ENCODE measurements at regions not wholly inside any gene's neighbourhood (a gene's known extent, or its start where the extent isn't known, plus 50 kb on each side); places are given as distances from the start of the nearest gene placed in this dataset.
"Not testable (repeated sequence)": the region's sequence is repeated elsewhere in the genome, so short reads cannot be mapped to it uniquely, and the experiment has no call there.

DNA sequence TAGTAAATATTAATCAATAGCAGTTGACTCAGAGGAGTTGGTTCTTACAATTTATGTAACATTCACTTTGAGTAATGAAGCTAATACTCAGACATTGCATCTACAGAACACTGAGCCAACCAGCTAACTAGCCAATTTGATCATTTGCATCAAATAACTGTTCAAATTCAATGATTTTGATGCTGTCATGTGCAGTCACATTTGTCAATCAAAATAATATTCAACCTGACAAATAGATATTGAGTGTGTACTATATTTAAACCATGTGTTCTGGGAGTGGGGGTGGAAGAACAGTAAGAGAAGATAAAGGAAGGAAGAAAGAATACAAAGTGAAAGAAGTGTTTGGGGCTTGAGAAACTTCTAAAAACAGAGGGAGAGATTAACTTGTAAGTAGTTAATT, 277.2 kb upstream of the ARHGEF26 start:
- Mint-ChIP-seq H3K4me1 (no peaks in the 10 kb centered on the region), H3K27ac (no peak overlapping the region), H3K27me3 (no peaks in the 10 kb centered on the region), H3K36me3 (no peaks in the 10 kb centered on the region), H3K9me3 (peaks cover 7% of the 10 kb centered on the region), H3K4me3 (no peak overlapping the region)
- no peak for ATAC-seq

DNA sequence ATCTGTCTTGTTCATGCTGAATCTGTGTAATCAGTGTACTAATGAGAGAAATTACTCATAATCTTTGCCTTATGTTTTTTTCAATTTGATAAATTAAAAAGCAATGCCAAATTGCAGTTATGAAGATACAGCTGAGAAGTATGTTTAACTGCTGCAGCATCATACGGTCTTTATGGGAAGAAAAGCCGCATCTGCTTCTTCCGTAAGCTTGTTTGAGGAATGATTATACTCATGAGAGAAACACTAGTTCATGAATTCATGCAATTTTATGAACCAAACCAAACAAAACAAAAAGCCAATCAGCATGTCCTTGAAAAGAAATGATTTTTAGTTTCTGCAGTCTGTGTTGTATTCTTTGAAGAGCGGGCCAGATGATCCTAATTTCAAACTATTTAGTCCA, 275.9 kb upstream of the ARHGEF26 start:
- H3K27me3 Mint-ChIP-seq, result no peaks in the 10 kb centered on the region
- no peak overlapping the region for H3K27ac Mint-ChIP-seq
- H3K4me3 Mint-ChIP-seq, result no peak overlapping the region
- no peaks in the 10 kb centered on the region for H3K4me1 Mint-ChIP-seq
- peaks cover 7% of the 10 kb centered on the region for H3K9me3 Mint-ChIP-seq
- ATAC-seq, result no peak
- H3K36me3 Mint-ChIP-seq, result no peaks in the 10 kb centered on the region

- no peak overlapping the region for H3K4me3 Mint-ChIP-seq
- no peaks in the 10 kb centered on the region for H3K4me1 Mint-ChIP-seq
- H3K27me3 Mint-ChIP-seq, result no peaks in the 10 kb centered on the region
- H3K27ac Mint-ChIP-seq, result no peak overlapping the region
- no peaks in the 10 kb centered on the region for H3K9me3 Mint-ChIP-seq
- no peaks in the 10 kb centered on the region for H3K36me3 Mint-ChIP-seq
- no peak for ATAC-seq
These were observed 272.5 kb upstream of the ARHGEF26 start for GRCh38 chr3:153848702-153849101.

- no peak for ATAC-seq
- no peak overlapping the region for H3K27ac Mint-ChIP-seq
- H3K9me3 Mint-ChIP-seq, result no peaks in the 10 kb centered on the region
- H3K4me1 Mint-ChIP-seq, result no peaks in the 10 kb centered on the region
- no peak overlapping the region for H3K4me3 Mint-ChIP-seq
- H3K27me3 Mint-ChIP-seq, result no peaks in the 10 kb centered on the region
- no peaks in the 10 kb centered on the region for H3K36me3 Mint-ChIP-seq
These were observed 268.8 kb upstream of the ARHGEF26 start for GRCh38 chr3:153852355-153852754.

GRCh38 chr3:153853163-153853562, 268.0 kb upstream of the ARHGEF26 start:
- Mint-ChIP-seq H3K4me3 (no peak overlapping the region), H3K9me3 (no peaks in the 10 kb centered on the region), H3K36me3 (no peaks in the 10 kb centered on the region), H3K4me1 (no peaks in the 10 kb centered on the region), H3K27ac (no peak overlapping the region), H3K27me3 (no peaks in the 10 kb centered on the region)
- no peak for ATAC-seq

GRCh38 chr3:153855772-153856171, 265.4 kb upstream of the ARHGEF26 start:
- H3K27me3 Mint-ChIP-seq, result no peaks in the 10 kb centered on the region
- no peak overlapping the region for H3K4me3 Mint-ChIP-seq
- H3K36me3 Mint-ChIP-seq, result no peaks in the 10 kb centered on the region
- no peaks in the 10 kb centered on the region for H3K4me1 Mint-ChIP-seq
- ATAC-seq, result peak; percentile 34
- no peaks in the 10 kb centered on the region for H3K9me3 Mint-ChIP-seq
- H3K27ac Mint-ChIP-seq, result no peak overlapping the region

DNA sequence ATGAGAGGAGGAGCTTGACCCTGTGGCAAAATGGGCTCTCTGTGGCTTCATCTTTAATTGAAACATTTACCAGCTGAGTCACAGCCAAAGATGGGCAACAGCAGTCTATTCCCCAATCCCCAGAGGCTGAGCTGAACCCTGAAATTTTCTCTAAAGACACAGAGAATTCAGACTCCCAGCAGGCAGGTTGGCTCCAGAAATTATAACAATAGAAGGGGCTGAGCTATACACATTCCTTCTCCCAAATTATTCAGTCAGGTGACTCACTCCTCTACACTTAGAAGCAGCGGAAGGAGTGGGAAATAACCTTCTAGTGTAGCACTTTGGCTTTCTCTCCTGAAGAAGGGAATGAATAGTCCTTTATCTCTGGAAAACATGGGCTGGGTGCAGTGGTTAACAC, 264.3 kb upstream of the ARHGEF26 start:
- ATAC-seq, result no peak
- Mint-ChIP-seq H3K9me3 (no peaks in the 10 kb centered on the region), H3K4me3 (no peak overlapping the region), H3K27me3 (no peaks in the 10 kb centered on the region), H3K4me1 (no peaks in the 10 kb centered on the region), H3K27ac (no peak overlapping the region), H3K36me3 (no peaks in the 10 kb centered on the region)

- ATAC-seq, result peak; percentile 51
- no peak overlapping the region for H3K4me3 Mint-ChIP-seq
- H3K27me3 Mint-ChIP-seq, result no peaks in the 10 kb centered on the region
- no peak overlapping the region for H3K27ac Mint-ChIP-seq
- no peaks in the 10 kb centered on the region for H3K4me1 Mint-ChIP-seq
- H3K36me3 Mint-ChIP-seq, result no peaks in the 10 kb centered on the region
- H3K9me3 Mint-ChIP-seq, result no peaks in the 10 kb centered on the region
These were observed 256.4 kb upstream of the ARHGEF26 start for GRCh38 chr3:153864793-153865192.

DNA sequence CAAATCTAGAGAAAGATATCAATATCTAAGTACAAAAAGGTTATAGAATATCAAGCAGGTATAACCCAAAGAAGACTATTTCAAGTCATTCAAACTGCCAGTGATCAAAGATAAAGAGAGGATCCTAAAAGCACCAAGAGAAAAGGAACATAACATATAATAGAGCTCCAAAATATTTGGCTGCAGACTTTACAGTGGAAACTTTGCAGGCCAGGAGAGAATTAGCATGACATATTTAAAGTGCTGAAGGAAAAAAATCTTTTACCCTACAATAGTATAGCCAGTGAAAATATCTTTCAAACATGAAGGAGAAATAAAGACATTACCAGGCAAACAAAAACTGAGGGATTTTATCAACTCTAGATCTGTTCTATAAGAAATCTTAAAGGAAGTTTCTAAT, 254.3 kb upstream of the ARHGEF26 start:
- H3K27ac Mint-ChIP-seq, result no peak overlapping the region
- no peak for ATAC-seq
- no peaks in the 10 kb centered on the region for H3K27me3 Mint-ChIP-seq
- no peaks in the 10 kb centered on the region for H3K36me3 Mint-ChIP-seq
- H3K4me1 Mint-ChIP-seq, result no peaks in the 10 kb centered on the region
- no peaks in the 10 kb centered on the region for H3K9me3 Mint-ChIP-seq
- no peak overlapping the region for H3K4me3 Mint-ChIP-seq

- not testable (repeated sequence) for H3K27me3 Mint-ChIP-seq, ATAC-seq, H3K27ac Mint-ChIP-seq, H3K4me1 Mint-ChIP-seq, H3K4me3 Mint-ChIP-seq, H3K36me3 Mint-ChIP-seq, H3K9me3 Mint-ChIP-seq
These were observed 246.8 kb upstream of the ARHGEF26 start for GRCh38 chr3:153874348-153874747.

- Mint-ChIP-seq H3K27me3 (no peaks in the 10 kb centered on the region), H3K27ac (no peak overlapping the region), H3K4me3 (no peak overlapping the region), H3K4me1 (no peaks in the 10 kb centered on the region), H3K36me3 (no peaks in the 10 kb centered on the region), H3K9me3 (peaks cover 2% of the 10 kb centered on the region)
- ATAC-seq, result no peak
These were observed 240.7 kb upstream of the ARHGEF26 start for GRCh38 chr3:153880493-153880892.

- ATAC-seq, result no peak
- H3K36me3 Mint-ChIP-seq, result no peaks in the 10 kb centered on the region
- H3K9me3 Mint-ChIP-seq, result no peaks in the 10 kb centered on the region
- no peaks in the 10 kb centered on the region for H3K27me3 Mint-ChIP-seq
- no peak overlapping the region for H3K4me3 Mint-ChIP-seq
- no peaks in the 10 kb centered on the region for H3K4me1 Mint-ChIP-seq
- H3K27ac Mint-ChIP-seq, result no peak overlapping the region
These were observed 240.0 kb upstream of the ARHGEF26 start for GRCh38 chr3:153881201-153881600.

GRCh38 chr3:153885359-153885758, 235.8 kb upstream of the ARHGEF26 start:
- no peak overlapping the region for H3K27ac Mint-ChIP-seq
- no peak for ATAC-seq
- no peaks in the 10 kb centered on the region for H3K4me1 Mint-ChIP-seq
- H3K36me3 Mint-ChIP-seq, result no peaks in the 10 kb centered on the region
- no peak overlapping the region for H3K4me3 Mint-ChIP-seq
- no peaks in the 10 kb centered on the region for H3K27me3 Mint-ChIP-seq
- H3K9me3 Mint-ChIP-seq, result no peaks in the 10 kb centered on the region

DNA sequence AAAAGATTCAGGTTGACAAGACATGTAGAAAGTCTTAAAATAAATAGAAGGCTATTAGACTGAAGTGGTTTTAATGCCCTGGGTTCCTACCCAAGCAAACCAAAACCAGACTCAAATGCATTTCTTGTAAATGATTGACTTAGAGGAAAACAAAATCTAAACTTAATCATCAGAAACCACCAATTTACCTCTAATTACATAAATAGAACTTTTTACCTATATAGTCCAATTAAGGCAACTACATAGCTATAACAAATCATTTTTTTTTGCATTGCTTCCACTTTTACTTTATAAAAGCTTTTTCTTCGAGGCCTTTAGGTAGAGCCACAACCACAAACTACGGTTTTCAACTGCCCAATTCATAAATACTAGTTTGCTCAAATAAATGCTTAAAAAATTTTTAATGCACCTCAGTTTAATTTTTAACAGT, 231.3 kb upstream of the ARHGEF26 start:
- Mint-ChIP-seq H3K4me1 (no peaks in the 10 kb centered on the region), H3K4me3 (no peak overlapping the region), H3K27me3 (no peaks in the 10 kb centered on the region), H3K27ac (no peak overlapping the region), H3K9me3 (no peaks in the 10 kb centered on the region), H3K36me3 (no peaks in the 10 kb centered on the region)
- ATAC-seq, result no peak

- Mint-ChIP-seq H3K4me1 (no peaks in the 10 kb centered on the region), H3K27ac (no peak overlapping the region), H3K27me3 (no peaks in the 10 kb centered on the region), H3K4me3 (no peak overlapping the region), H3K36me3 (no peaks in the 10 kb centered on the region), H3K9me3 (no peaks in the 10 kb centered on the region)
- no peak for ATAC-seq
These were observed 229.1 kb upstream of the ARHGEF26 start for GRCh38 chr3:153892126-153892525.

DNA sequence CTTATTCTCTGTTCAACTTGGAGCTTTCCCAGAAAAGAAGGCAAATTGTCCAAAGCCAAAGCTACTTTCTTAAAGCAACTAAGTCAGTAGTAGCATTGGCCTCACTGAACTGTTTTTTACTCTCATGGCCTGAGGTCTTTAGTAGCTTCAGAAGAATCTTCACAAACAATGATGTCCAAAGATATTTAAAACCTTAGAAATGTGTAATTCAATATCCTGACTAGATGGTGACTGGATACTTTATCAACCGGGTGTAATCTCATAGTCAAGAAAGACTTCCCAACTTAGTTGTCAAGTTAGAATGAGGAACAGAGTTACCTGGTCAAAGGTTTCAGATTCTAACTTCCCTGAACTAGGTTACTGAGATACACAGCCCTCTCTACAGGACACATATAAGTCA, 226.3 kb upstream of the ARHGEF26 start:
- no peak overlapping the region for H3K4me3 Mint-ChIP-seq
- ATAC-seq, result no peak
- H3K4me1 Mint-ChIP-seq, result no peaks in the 10 kb centered on the region
- no peak overlapping the region for H3K27ac Mint-ChIP-seq
- H3K36me3 Mint-ChIP-seq, result no peaks in the 10 kb centered on the region
- H3K27me3 Mint-ChIP-seq, result no peaks in the 10 kb centered on the region
- no peaks in the 10 kb centered on the region for H3K9me3 Mint-ChIP-seq

DNA sequence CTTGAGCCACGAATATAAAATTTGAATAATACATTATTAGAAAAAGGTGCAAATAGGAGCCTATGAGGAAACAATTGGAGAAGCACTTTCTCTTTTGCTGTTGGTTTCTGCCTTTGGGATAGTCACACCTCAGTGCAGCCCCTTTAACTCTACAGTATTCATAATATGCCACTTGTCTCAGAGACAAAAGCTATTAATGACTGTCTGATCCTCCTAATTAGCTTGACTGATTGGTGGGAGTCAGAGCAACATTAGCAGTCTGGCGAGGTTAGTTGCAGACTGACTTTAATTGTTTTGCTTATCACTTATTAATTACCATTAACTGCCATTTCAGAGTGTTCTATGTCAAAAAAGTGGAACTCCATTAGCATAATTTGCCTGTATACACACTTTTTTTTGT, 225.0 kb upstream of the ARHGEF26 start:
- Mint-ChIP-seq H3K27ac (no peak overlapping the region), H3K9me3 (no peaks in the 10 kb centered on the region)
- no peak for ATAC-seq

More for the DNA sequence above, 225.0 kb upstream of the ARHGEF26 start:
- Mint-ChIP-seq H3K4me3 (no peak overlapping the region), H3K27me3 (no peaks in the 10 kb centered on the region), H3K4me1 (no peaks in the 10 kb centered on the region), H3K36me3 (no peaks in the 10 kb centered on the region)
